IMR-90 (cell line): ENCODE measurements at regions not wholly inside any gene's neighbourhood (a gene's known extent, or its start where the extent isn't known, plus 50 kb on each side); places are given as distances from the start of the nearest gene placed in this dataset.
"Not testable (repeated sequence)": the region's sequence is repeated elsewhere in the genome, so short reads cannot be mapped to it uniquely, and the experiment has no call there.

ENCODE experiments used
- ATAC-seq: fragments of 200-7000 bp; cut with Tn5 transposase; 2 replicates; pipeline ENCODE4 v1.9.1; 2020; ENCODE audit warnings: low read depth, mild to moderate bottlenecking, moderate library complexity
- BruUV-seq: library from RNA; stranded (reverse); fragments of 400-500 nt; replicated peaks from 2 replicates; lab custom pipeline; 2021; lab: Mats Ljungman, UMichigan
- CTCF ChIA-PET: fragments of 300-600 bp; formaldehyde crosslinking; extraction: SDS; loops from one replicate; lab custom pipeline; 2021; ENCODE audit warnings: antibody characterized with exemption; lab: Yijun Ruan, JAX
- POLR2A ChIA-PET: fragments of 300-600 bp; sonication (Branson Sonifier 250); formaldehyde crosslinking; loops from one replicate; lab custom pipeline; 2022; ENCODE audit warnings: antibody characterized with exemption; ENCODE audit not compliant: unreplicated experiment; lab: Charles Lee
- DNase-seq: peaks from one replicate; pipeline ENCODE4 v3.0.0; 2013
- H2AFZ ChIP-seq: replicated peaks from 2 replicates; pipeline ENCODE3; 2013; ENCODE audit warnings: low read length, mild to moderate bottlenecking; ENCODE audit not compliant: poor library complexity
- H2AK5ac ChIP-seq: 2 replicates; pipeline ENCODE4 v1.6.1; 2013; ENCODE audit warnings: low read depth, low read length, inconsistent platforms
- H2AK9ac ChIP-seq: replicated peaks from 2 replicates; pipeline ENCODE3; 2013; ENCODE audit warnings: mild to moderate bottlenecking, low read depth, low read length, moderate library complexity; ENCODE audit not compliant: poor library complexity
- H2BK120ac ChIP-seq: 2 replicates; pipeline ENCODE4 v1.6.1; 2013; ENCODE audit warnings: low read depth, low read length, inconsistent platforms
- H2BK15ac ChIP-seq: 3 replicates; pipeline ENCODE4 v1.6.1; 2013; ENCODE audit warnings: low read depth, low read length, inconsistent platforms
- H2BK20ac ChIP-seq: 2 replicates; pipeline ENCODE4 v1.6.1; 2013; ENCODE audit warnings: low read depth, mild to moderate bottlenecking, inconsistent platforms, low read length, moderate library complexity
- H2BK5ac ChIP-seq: 2 replicates; pipeline ENCODE4 v1.6.1; 2013; ENCODE audit warnings: mild to moderate bottlenecking, low read depth, low read length, inconsistent platforms; ENCODE audit not compliant: poor library complexity, severe bottlenecking
- H3K14ac ChIP-seq: replicated peaks from 2 replicates; pipeline ENCODE4 v1.6.1; 2013; ENCODE audit warnings: low read depth, low read length, inconsistent platforms
- H3K18ac ChIP-seq: 2 replicates; pipeline ENCODE4 v1.6.1; 2013; ENCODE audit warnings: low read depth, low read length, control low read depth
- H3K23ac ChIP-seq: 2 replicates; pipeline ENCODE4 v1.6.1; 2013; ENCODE audit warnings: low read depth, low read length, inconsistent platforms
- H3K27ac ChIP-seq: 2 replicates; pipeline ENCODE4 v1.5.1; 2013; ENCODE audit warnings: mild to moderate bottlenecking, control low read depth, low read length; ENCODE audit not compliant: insufficient read depth
- H3K27me3 ChIP-seq: 2 replicates; pipeline ENCODE4 v1.6.1; 2013; ENCODE audit warnings: low read length; ENCODE audit not compliant: control insufficient read depth, insufficient read depth
- H3K36me3 ChIP-seq: 2 replicates; pipeline ENCODE4 v1.6.1; 2013; ENCODE audit warnings: low read length, mixed read lengths; ENCODE audit not compliant: control insufficient read depth, insufficient read depth
- H3K4ac ChIP-seq: 2 replicates; pipeline ENCODE4 v1.6.1; 2013; ENCODE audit warnings: low read depth, low read length, inconsistent platforms
- H3K4me1 ChIP-seq: 2 replicates; pipeline ENCODE4 v1.6.1; 2013; ENCODE audit warnings: low read length, mixed read lengths; ENCODE audit not compliant: control insufficient read depth, insufficient read depth
- H3K4me2 ChIP-seq: 2 replicates; pipeline ENCODE4 v1.6.1; 2013; ENCODE audit warnings: low read depth, mild to moderate bottlenecking, control low read depth, low read length, moderate library complexity
- H3K4me3 ChIP-seq: 2 replicates; pipeline ENCODE4 v1.5.1; 2013; ENCODE audit warnings: low read depth, mild to moderate bottlenecking, control low read depth, low read length, moderate library complexity; ENCODE audit not compliant: insufficient read depth
- H3K56ac ChIP-seq: 2 replicates; pipeline ENCODE4 v1.6.1; 2013; ENCODE audit warnings: low read length, inconsistent platforms; ENCODE audit not compliant: insufficient read depth; ENCODE audit errors: extremely low read depth
- H3K79me1 ChIP-seq, 2 experiments: 2 replicates each; pipeline ENCODE4 v1.6.1; 2013; ENCODE audit warnings: low read length in 2 of 2, inconsistent platforms in 1 of 2, low read depth in 1 of 2
- H3K9ac ChIP-seq: 2 replicates; pipeline ENCODE4 v1.6.1; 2013; ENCODE audit warnings: low read depth, low read length, control low read depth
- H3K9me1 ChIP-seq: 2 replicates; pipeline ENCODE4 v1.6.1; 2013; ENCODE audit warnings: low read length, inconsistent platforms; ENCODE audit not compliant: insufficient read depth
- H3K9me3 ChIP-seq: 2 replicates; pipeline ENCODE4 v1.6.1; 2013; ENCODE audit warnings: low read length; ENCODE audit not compliant: control insufficient read depth, insufficient read depth
- H4K20me1 ChIP-seq: 2 replicates; pipeline ENCODE4 v1.6.1; 2013; ENCODE audit warnings: low read length, inconsistent platforms; ENCODE audit not compliant: insufficient read depth
- H4K5ac ChIP-seq: 2 replicates; pipeline ENCODE4 v1.6.1; 2013; ENCODE audit warnings: mild to moderate bottlenecking, low read depth, low read length, control low read depth
- H4K8ac ChIP-seq, 2 experiments: 2 replicates each; pipeline ENCODE4 v1.6.1; 2013; ENCODE audit warnings: low read depth in 2 of 2, low read length in 2 of 2, control low read depth in 1 of 2, inconsistent platforms in 1 of 2
- H4K91ac ChIP-seq: 2 replicates; pipeline ENCODE4 v1.6.1; 2013; ENCODE audit warnings: low read depth, low read length, inconsistent platforms; ENCODE audit not compliant: insufficient read depth
- FOS ChIP-seq: fragments of 150-350 bp; IDR thresholded peaks from 2 replicates; pipeline ENCODE4 v1.6.1; 2016; ENCODE audit warnings: low read depth, low read length
- MAFK ChIP-seq: IDR thresholded peaks from 2 replicates; pipeline ENCODE4 v1.6.1; 2012; ENCODE audit warnings: low read depth, low read length, improper control_type of control experiment
- MXI1 ChIP-seq: IDR thresholded peaks from 2 replicates; pipeline ENCODE4 v1.6.1; 2012; ENCODE audit warnings: low read depth, mild to moderate bottlenecking, low read length, moderate library complexity, borderline replicate concordance
- POLR2A ChIP-seq: IDR thresholded peaks from 2 replicates; pipeline ENCODE4 v1.6.1; 2012; ENCODE audit warnings: mild to moderate bottlenecking, low read depth, low read length
- RCOR1 ChIP-seq: IDR thresholded peaks from 2 replicates; pipeline ENCODE4 v1.6.1; 2012; ENCODE audit warnings: mild to moderate bottlenecking, low read length, improper control_type of control experiment; ENCODE audit not compliant: insufficient replicate concordance
- WGBS, 2 experiments: methylation state at CpG; one replicate each; pipeline versions ENCODE4 v1.1.5 to v1.1.7; 2013; ENCODE audit warnings: missing lambda C conversion rate in 2 of 2; ENCODE audit not compliant: insufficient read length in 1 of 2; ENCODE audit errors: extremely low coverage in 2 of 2; 5-methylcytosine and 5-hydroxymethylcytosine counted together
- dilution Hi-C: fragments of 300-500 bp; cut with HindIII; formaldehyde crosslinking; loops from one replicate; pipeline ENCODE4 v1.14.3; 2018; ENCODE audit warnings: low sequenced_read_pairs; ENCODE audit not compliant: unreplicated experiment
- in situ Hi-C: fragments of 300-500 bp; cut with MboI; formaldehyde crosslinking; loops from 3 replicates; pipeline ENCODE4 v1.14.3; 2019; ENCODE audit warnings: low sequenced_read_pairs, inconsistent platforms, mixed read lengths
- intact Hi-C: fragments of 100-400 bp; cut with micrococcal nuclease; formaldehyde crosslinking; loops from 2 replicates; pipeline ENCODE4 v1.10.0; 2022

DNA sequence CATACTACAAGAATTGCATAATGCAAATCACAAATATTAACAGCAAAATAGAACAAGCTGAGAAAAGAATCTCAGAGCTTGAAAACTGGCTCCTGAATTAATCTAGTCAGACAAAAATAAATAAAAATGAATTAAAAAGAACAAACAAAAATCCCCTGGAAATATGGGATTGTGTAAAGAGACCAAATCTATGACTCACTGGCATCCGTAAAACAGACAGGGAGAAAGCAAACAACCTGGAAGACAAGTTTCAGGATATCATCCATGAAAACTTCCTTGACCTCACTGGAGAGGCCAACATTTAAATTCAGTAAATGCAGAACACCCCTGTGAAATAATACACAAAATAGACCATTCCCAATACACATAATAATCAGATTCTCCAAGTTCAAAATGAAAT lies 229.3 kb upstream of the CTNND2 start:
- Histone ChIP-seq H3K4me3 (no peak overlapping the region), H4K20me1 (no peaks in the 10 kb centered on the region), H3K4me1 (no peaks in the 10 kb centered on the region), H3K9ac (no peak overlapping the region), H3K27ac (no peak overlapping the region), H2AFZ (no peak overlapping the region), H3K9me1 (no peaks in the 10 kb centered on the region), H3K9me3 (peaks cover 12% of the 10 kb centered on the region), H3K4me2 (no peak overlapping the region), H3K79me1 (no peaks in the 10 kb centered on the region), H2BK20ac (no peak overlapping the region), H3K4ac (no peak overlapping the region), H3K18ac (no peak overlapping the region), H3K23ac (no peak overlapping the region), H2BK5ac (no peak overlapping the region), H2BK120ac (no peak overlapping the region), H2AK9ac (no peak overlapping the region), H3K56ac (no peak overlapping the region), H3K27me3 (no peaks in the 10 kb centered on the region), H4K5ac (no peak overlapping the region), H4K91ac (no peak overlapping the region), H4K8ac (no peak overlapping the region), H2AK5ac (no peak overlapping the region), H3K14ac (no peak overlapping the region), H3K36me3 (no peaks in the 10 kb centered on the region), H2BK15ac (no peak overlapping the region)
- no TSS peak for BruUV-seq
- WGBS, 2 experiments: no CpG with 5 or more reads among the region's 1 CpG
- ChIA-PET POLR2A (no interaction called here), CTCF (no interaction called here)
- ATAC-seq: no peak
- no peak for DNase-seq
- dilution Hi-C loops (no loop called here), in situ Hi-C loops (no loop called here), intact Hi-C loops (no loop called here)
- TF ChIP-seq MXI1 (no peak), RCOR1 (no peak), FOS (no peak), POLR2A (no peak), MAFK (no peak)

DNA sequence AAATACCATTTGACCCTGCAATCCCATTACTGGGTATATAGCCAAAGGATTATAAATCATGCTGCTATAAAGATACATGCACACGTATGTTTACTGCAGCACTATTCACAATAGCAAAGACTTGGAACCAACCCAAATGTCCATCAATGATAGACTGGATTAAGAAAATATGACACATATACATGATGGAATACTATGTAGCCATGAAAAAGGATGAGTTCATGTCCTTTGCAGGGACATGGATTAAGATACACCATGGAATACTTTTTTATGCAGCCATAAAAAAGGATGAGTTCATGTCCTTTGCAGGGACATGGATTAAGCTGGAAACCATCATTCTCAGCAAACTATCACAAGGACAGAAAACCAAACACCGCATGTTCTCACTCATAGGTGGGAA lies 226.8 kb upstream of the CTNND2 start:
- H3K4ac ChIP-seq, ATAC-seq, H3K23ac ChIP-seq, H3K9ac ChIP-seq, H4K20me1 ChIP-seq, H4K91ac ChIP-seq, H3K18ac ChIP-seq, H3K9me1 ChIP-seq, CTCF ChIA-PET, H2BK5ac ChIP-seq, H3K4me3 ChIP-seq, H2BK15ac ChIP-seq, H3K36me3 ChIP-seq, H4K8ac ChIP-seq, H3K56ac ChIP-seq, dilution Hi-C loops, DNase-seq, H3K14ac ChIP-seq, BruUV-seq, H4K5ac ChIP-seq, H2BK20ac ChIP-seq, H3K27me3 ChIP-seq, H3K4me2 ChIP-seq, H2BK120ac ChIP-seq, H3K27ac ChIP-seq, H2AK5ac ChIP-seq, intact Hi-C loops, POLR2A ChIA-PET, H3K79me1 ChIP-seq, H2AK9ac ChIP-seq, H2AFZ ChIP-seq, in situ Hi-C loops, H3K4me1 ChIP-seq: not testable (repeated sequence)
- no CpG with 5 or more reads among the region's 2 CpGs for WGBS, 2 experiments
- peaks cover 14% of the 10 kb centered on the region for H3K9me3 ChIP-seq
